T-cell (primary cell): ENCODE measurements at regions not wholly inside any gene's neighbourhood (a gene's known extent, or its start where the extent isn't known, plus 50 kb on each side); places are given as distances from the start of the nearest gene placed in this dataset.

ENCODE experiments used
- ATAC-seq, 4 experiments: fragments of 200-7000 bp in 3 of 4; fragments of 150-1000 bp in 1 of 4; cut with Tn5 transposase; replicated peaks in 1 of 4; 1 replicate in 3 of 4; 2 replicates in 1 of 4; pipeline ENCODE4 v1.10.0; 2021; ENCODE audit warnings: moderate library complexity in 3 of 4, mild to moderate bottlenecking in 2 of 4, moderate number of reproducible peaks in 1 of 4
- CTCF ChIA-PET, 2 donors: fragments of 300-600 bp; sonication (Branson Sonifier 250); formaldehyde crosslinking; loops; one replicate each; lab custom pipeline; 2022; ENCODE audit warnings: antibody characterized with exemption in 2 of 2; lab: Charles Lee
- POLR2A ChIA-PET, 2 donors: fragments of 300-600 bp; sonication (Branson Sonifier 250); formaldehyde crosslinking; loops; one replicate each; lab custom pipeline; 2022; ENCODE audit warnings: antibody characterized with exemption in 2 of 2; lab: Charles Lee
- DNase-seq, 35 experiments: peaks; one replicate each; pipeline versions ENCODE4 v3.0.0 to v3.0.0-alpha.2; 2013 to 2023
- H3K27ac ChIP-seq: one replicate; pipeline ENCODE4 v1.5.1; 2013; ENCODE audit warnings: low read length
- H3K27me3 ChIP-seq, 2 experiments: replicated peaks in 1 of 2; 1 replicate in 1 of 2; 2 replicates in 1 of 2; pipeline versions ENCODE4 v1.6.1 to v1.7.0; 2013; ENCODE audit warnings: low read length in 1 of 2, mixed read lengths in 1 of 2; ENCODE audit not compliant: control insufficient read depth in 2 of 2, insufficient read depth in 2 of 2; ENCODE audit errors: extremely low read depth in 1 of 2
- H3K36me3 ChIP-seq, 2 donors: 1 replicate in 1 of 2; 2 replicates in 1 of 2; pipeline versions ENCODE4 v1.6.1 to v1.7.0; 2013; ENCODE audit warnings: low read length in 1 of 2; ENCODE audit not compliant: control insufficient read depth in 2 of 2, insufficient read depth in 1 of 2; ENCODE audit errors: extremely low read depth in 1 of 2
- H3K4me1 ChIP-seq, 2 experiments: 1 replicate in 1 of 2; 2 replicates in 1 of 2; pipeline versions ENCODE4 v1.6.1 to v1.7.0; 2013; ENCODE audit warnings: low read length in 2 of 2, mixed read lengths in 1 of 2; ENCODE audit not compliant: insufficient read depth in 2 of 2, control insufficient read depth in 1 of 2; ENCODE audit errors: extremely low read depth in 1 of 2
- H3K4me3 ChIP-seq, 2 donors: 1 replicate in 1 of 2; 2 replicates in 1 of 2; pipeline versions ENCODE4 v1.5.1 to v1.7.0; 2013; ENCODE audit warnings: mild to moderate bottlenecking in 2 of 2, low read length in 1 of 2, moderate library complexity in 1 of 2; ENCODE audit not compliant: control insufficient read depth in 1 of 2; ENCODE audit errors: extremely low read depth in 1 of 2
- H3K9me3 ChIP-seq: 2 replicates; pipeline ENCODE4 v1.7.0; 2013
- H3K27ac Mint-ChIP-seq, 2 donors: one replicate each; pipeline ENCODE4 v1.8.0; 2020 to 2021; ENCODE audit warnings: mild to moderate bottlenecking in 2 of 2, mixed read lengths in 2 of 2
- H3K27me3 Mint-ChIP-seq, 2 donors: one replicate each; pipeline ENCODE4 v1.8.0; 2021 to 2022; ENCODE audit warnings: mixed read lengths in 2 of 2
- H3K36me3 Mint-ChIP-seq: one replicate; pipeline ENCODE4 v1.8.0; 2021; ENCODE audit warnings: mixed read lengths
- H3K4me1 Mint-ChIP-seq, 3 donors: one replicate each; pipeline ENCODE4 v1.8.0; 2020 to 2022; ENCODE audit warnings: mixed read lengths in 3 of 3, mild to moderate bottlenecking in 1 of 3
- H3K4me3 Mint-ChIP-seq, 3 donors: one replicate each; pipeline ENCODE4 v1.8.0; 2020 to 2022; ENCODE audit warnings: mild to moderate bottlenecking in 3 of 3, mixed read lengths in 3 of 3, moderate library complexity in 3 of 3
- H3K9me3 Mint-ChIP-seq, 3 donors: one replicate each; pipeline ENCODE4 v1.8.0; 2020 to 2022; ENCODE audit warnings: mixed read lengths in 3 of 3
- WGBS: methylation state at CpG from one replicate; pipeline ENCODE4 v1.1.5; 2013; ENCODE audit warnings: missing lambda C conversion rate; ENCODE audit not compliant: insufficient coverage; 5-methylcytosine and 5-hydroxymethylcytosine counted together

GRCh38 chr2:100721693-100722092 lies 98.2 kb upstream of the NPAS2 start:
- Mint-ChIP-seq H3K9me3 (no peaks in the 10 kb centered on the region), H3K36me3 (no peaks in the 10 kb centered on the region), H3K4me1 (no peaks in the 10 kb centered on the region), H3K4me3 (no peak overlapping the region), H3K27ac (no peak overlapping the region), H3K27me3 (peaks cover 4 to 12% of the 10 kb centered on the region in 2 donors)
- ATAC-seq (no peak), DNase-seq (no peak)
- Histone ChIP-seq H3K27me3 (peaks cover 0 to 16% of the 10 kb centered on the region in 2 experiments), H3K4me1 (no peaks in the 10 kb centered on the region), H3K27ac (no peak overlapping the region), H3K4me3 (no peak overlapping the region), H3K36me3 (no peaks in the 10 kb centered on the region), H3K9me3 (no peaks in the 10 kb centered on the region)
- POLR2A ChIA-PET, result no interaction called here
- CTCF ChIA-PET, result no interaction called here
- 92% methylated on average over 3 of the region's 5 CpGs for WGBS

- H3K4me3 ChIP-seq, result no peak overlapping the region
- no peak overlapping the region for H3K27ac Mint-ChIP-seq
- H3K9me3 ChIP-seq, result no peaks in the 10 kb centered on the region
- ChIA-PET CTCF (no interaction called here), POLR2A (no interaction called here)
- H3K27me3 Mint-ChIP-seq, result peaks cover 7 to 14% of the 10 kb centered on the region in 2 donors
- 33% methylated on average over 1 of the region's 3 CpGs for WGBS
- ATAC-seq (no peak), DNase-seq (no peak)
- H3K9me3 Mint-ChIP-seq, result no peaks in the 10 kb centered on the region
- no peak overlapping the region for H3K4me3 Mint-ChIP-seq
- no peak overlapping the region for H3K27ac ChIP-seq
- no peaks in the 10 kb centered on the region for H3K36me3 ChIP-seq
- H3K4me1 ChIP-seq, result no peaks in the 10 kb centered on the region
- H3K4me1 Mint-ChIP-seq, result no peaks in the 10 kb centered on the region
- H3K36me3 Mint-ChIP-seq, result no peaks in the 10 kb centered on the region
- H3K27me3 ChIP-seq, result peaks cover 0 to 16% of the 10 kb centered on the region in 2 experiments
Measured at GRCh38 chr2:100722125-100722524, 97.8 kb upstream of the NPAS2 start.

- H3K27me3 Mint-ChIP-seq, result peaks cover 15 to 16% of the 10 kb centered on the region in 2 donors
- Histone ChIP-seq H3K27ac (no peak overlapping the region), H3K9me3 (no peaks in the 10 kb centered on the region), H3K36me3 (no peaks in the 10 kb centered on the region), H3K4me1 (no peaks in the 10 kb centered on the region), H3K4me3 (no peak overlapping the region), H3K27me3 (peaks cover 0 to 12% of the 10 kb centered on the region in 2 experiments)
- ChIA-PET CTCF (no interaction called here), POLR2A (no interaction called here)
- peaks cover 0 to 13% (median 4%) of the 10 kb centered on the region in 3 donors for H3K9me3 Mint-ChIP-seq
- no peak for ATAC-seq
- WGBS, result no CpG with 5 or more reads among the region's 2 CpGs
- no peaks in the 10 kb centered on the region for H3K4me1 Mint-ChIP-seq
- H3K27ac Mint-ChIP-seq, result no peak overlapping the region
- H3K4me3 Mint-ChIP-seq, result no peak overlapping the region
- DNase-seq, result no peak
- no peaks in the 10 kb centered on the region for H3K36me3 Mint-ChIP-seq
Measured at GRCh38 chr2:100726866-100727265, 93.1 kb upstream of the NPAS2 start.

GRCh38 chr2:100730290-100730868 lies 89.6 kb upstream of the NPAS2 start:
- H3K27ac Mint-ChIP-seq, result no peak overlapping the region
- H3K4me3 Mint-ChIP-seq, result no peak overlapping the region
- H3K9me3 Mint-ChIP-seq, result peaks cover 0 to 13% (median 4%) of the 10 kb centered on the region in 3 donors
- H3K4me1 Mint-ChIP-seq, result no peaks in the 10 kb centered on the region
- Histone ChIP-seq H3K36me3 (no peaks in the 10 kb centered on the region), H3K4me1 (no peaks in the 10 kb centered on the region), H3K4me3 (no peak overlapping the region), H3K27ac (no peak overlapping the region), H3K27me3 (peaks cover 0 to 1% of the 10 kb centered on the region in 2 experiments), H3K9me3 (no peaks in the 10 kb centered on the region)
- peak in 27 of 35 experiments; percentile 5 to 47 (median 26) for DNase-seq
- ChIA-PET POLR2A (no interaction called here), CTCF (interaction anchor here (0.6 to 1.9 kb wide), 4 partner anchors 120 to 255 kb away, joined by 3 to 5 read pairs (median 4); no protein-coding TSS in a partner anchor)
- no peaks in the 10 kb centered on the region for H3K36me3 Mint-ChIP-seq
- H3K27me3 Mint-ChIP-seq, result peaks cover 16 to 21% of the 10 kb centered on the region in 2 donors
- ATAC-seq, result peak in 1 of 4 experiments; percentile 50
- 33% methylated on average over 3 of the region's 6 CpGs for WGBS

- H3K27ac Mint-ChIP-seq, result no peak overlapping the region
- peaks cover 13 to 24% of the 10 kb centered on the region in 2 donors for H3K27me3 Mint-ChIP-seq
- WGBS, result 100% methylated on average over 1 of the region's 3 CpGs
- H3K9me3 Mint-ChIP-seq, result peaks cover 0 to 13% (median 4%) of the 10 kb centered on the region in 3 donors
- DNase-seq (no peak), ATAC-seq (no peak)
- no peaks in the 10 kb centered on the region for H3K4me1 Mint-ChIP-seq
- ChIA-PET CTCF (interaction anchor here (0.6 to 1.9 kb wide), 4 partner anchors 48 to 308 kb away, joined by 3 to 5 read pairs (median 4); no protein-coding TSS in a partner anchor), POLR2A (no interaction called here)
- Histone ChIP-seq H3K27ac (no peak overlapping the region), H3K27me3 (no peaks in the 10 kb centered on the region), H3K36me3 (no peaks in the 10 kb centered on the region), H3K4me3 (no peak overlapping the region), H3K4me1 (no peaks in the 10 kb centered on the region), H3K9me3 (no peaks in the 10 kb centered on the region)
- no peaks in the 10 kb centered on the region for H3K36me3 Mint-ChIP-seq
- no peak overlapping the region for H3K4me3 Mint-ChIP-seq
Measured at GRCh38 chr2:100731535-100731981, 88.4 kb upstream of the NPAS2 start.

GRCh38 chr2:100733391-100734187 lies 86.3 kb upstream of the NPAS2 start:
- Histone ChIP-seq H3K4me1 (no peaks in the 10 kb centered on the region), H3K4me3 (no peak overlapping the region), H3K36me3 (no peaks in the 10 kb centered on the region), H3K27ac (no peak overlapping the region), H3K27me3 (no peaks in the 10 kb centered on the region), H3K9me3 (no peaks in the 10 kb centered on the region)
- peaks cover 0 to 13% (median 4%) of the 10 kb centered on the region in 3 donors for H3K9me3 Mint-ChIP-seq
- no peak overlapping the region for H3K27ac Mint-ChIP-seq
- ATAC-seq, result no peak
- no peaks in the 10 kb centered on the region for H3K4me1 Mint-ChIP-seq
- DNase-seq, result no peak
- peaks cover 12 to 19% of the 10 kb centered on the region in 2 donors for H3K27me3 Mint-ChIP-seq
- H3K4me3 Mint-ChIP-seq, result no peak overlapping the region
- WGBS, result 86% methylated on average over 5 of the region's 11 CpGs
- POLR2A ChIA-PET, result no interaction called here
- no peaks in the 10 kb centered on the region for H3K36me3 Mint-ChIP-seq
- CTCF ChIA-PET, result no interaction called here
